ENCODE measurements at regions not wholly inside any gene's neighbourhood (a gene's known extent, or its start where the extent isn't known, plus 50 kb on each side); places are given as distances from the start of the nearest gene placed in this dataset.

GRCh38 chr4:3690551-3691152 is 75.5 kb upstream of the ADRA2C start:
- Histone ChIP-seq H3K9me3 (ENCODE audit: control insufficient read depth in 4 of 4, insufficient read depth in 3 of 4, low read length in 3 of 4) (no peaks in the 10 kb centered on the region), H3K27ac (ENCODE audit: low read depth in 1 of 2, low read length in 1 of 2) (no peak overlapping the region), H3K4me3 (no peak overlapping the region), H3K36me3 (ENCODE audit: control insufficient read depth in 4 of 4, insufficient read depth in 4 of 4, low read length in 4 of 4) (no peaks in the 10 kb centered on the region), H3K27me3 (ENCODE audit: control insufficient read depth in 3 of 3, insufficient read depth in 3 of 3, low read length in 2 of 3) (peaks cover 0 to 9% (median 4%) of the 10 kb centered on the region in 3 donors), H3K9ac (ENCODE audit: insufficient read depth in 1 of 2, low read length in 2 of 2) (no peak overlapping the region), H3K4me1 (ENCODE audit: control insufficient read depth in 5 of 5, insufficient read depth in 5 of 5, low read length in 5 of 5) (no peaks in the 10 kb centered on the region)
- TF ChIP-seq CTCF (IDR thresholded peaks at IDR 0.05; ENCODE audit: control extremely low read depth, extremely low read depth), result no peak
- DNase-seq (no peak), ATAC-seq (ENCODE audit: insufficient read depth, low FRiP score) (no peak)
- WGBS, 2 donors, result 86 to 92% methylated on average over 22 of the region's 22 CpGs

GRCh38 chr4:3689576-3690550 is 76.3 kb upstream of the ADRA2C start:
- no peak for DNase-seq
- no peak for ATAC-seq (ENCODE audit: insufficient read depth, low FRiP score)
- Histone ChIP-seq H3K9me3 (ENCODE audit: control insufficient read depth in 4 of 4, insufficient read depth in 3 of 4, low read length in 3 of 4) (no peaks in the 10 kb centered on the region), H3K4me3 (no peak overlapping the region), H3K9ac (ENCODE audit: insufficient read depth in 1 of 2, low read length in 2 of 2) (no peak overlapping the region), H3K36me3 (ENCODE audit: control insufficient read depth in 4 of 4, insufficient read depth in 4 of 4, low read length in 4 of 4) (no peaks in the 10 kb centered on the region), H3K27me3 (ENCODE audit: control insufficient read depth in 3 of 3, insufficient read depth in 3 of 3, low read length in 2 of 3) (peaks cover 0 to 9% (median 4%) of the 10 kb centered on the region in 3 donors), H3K4me1 (ENCODE audit: control insufficient read depth in 5 of 5, insufficient read depth in 5 of 5, low read length in 5 of 5) (no peaks in the 10 kb centered on the region), H3K27ac (ENCODE audit: low read depth in 1 of 2, low read length in 1 of 2) (no peak overlapping the region)
- WGBS, 2 donors, result 86 to 88% methylated on average over 41 of the region's 41 CpGs
- TF ChIP-seq CTCF (IDR thresholded peaks at IDR 0.05; ENCODE audit: control extremely low read depth, extremely low read depth), result no peak

GRCh38 chr4:3689006-3689405 is 77.2 kb upstream of the ADRA2C start:
- Histone ChIP-seq H3K9me3 (ENCODE audit: control insufficient read depth in 4 of 4, insufficient read depth in 3 of 4, low read length in 3 of 4) (no peaks in the 10 kb centered on the region), H3K36me3 (ENCODE audit: control insufficient read depth in 4 of 4, insufficient read depth in 4 of 4, low read length in 4 of 4) (no peaks in the 10 kb centered on the region), H3K27me3 (ENCODE audit: control insufficient read depth in 3 of 3, insufficient read depth in 3 of 3, low read length in 2 of 3) (peaks cover 0 to 9% (median 4%) of the 10 kb centered on the region in 3 donors), H3K4me1 (ENCODE audit: control insufficient read depth in 5 of 5, insufficient read depth in 5 of 5, low read length in 5 of 5) (no peaks in the 10 kb centered on the region), H3K4me3 (no peak overlapping the region), H3K9ac (ENCODE audit: insufficient read depth in 1 of 2, low read length in 2 of 2) (no peak overlapping the region), H3K27ac (ENCODE audit: low read depth in 1 of 2, low read length in 1 of 2) (no peak overlapping the region)
- no peak for ATAC-seq (ENCODE audit: insufficient read depth, low FRiP score)
- DNase-seq, result no peak
- 78 to 82% methylated on average over 21 of the region's 21 CpGs for WGBS, 2 donors
- TF ChIP-seq CTCF (IDR thresholded peaks at IDR 0.05; ENCODE audit: control extremely low read depth, extremely low read depth), result no peak
